ENCODE measurements at regions not wholly inside any gene's neighbourhood (a gene's known extent, or its start where the extent isn't known, plus 50 kb on each side); places are given as distances from the start of the nearest gene placed in this dataset.

- Mint-ChIP-seq H3K27me3 (ENCODE audit: low read depth) (peaks cover 26% of the 10 kb centered on the region), H3K9me3 (no peaks in the 10 kb centered on the region), H3K27ac (no peak overlapping the region), H3K36me3 (no peaks in the 10 kb centered on the region), H3K4me1 (no peaks in the 10 kb centered on the region), H3K4me3 (no peak overlapping the region)
- no peak for DNase-seq (ENCODE audit: low spot score in 2 of 2, unreplicated experiment in 2 of 2)
- no peak for TF ChIP-seq CTCF (IDR thresholded peaks at IDR 0.05; ENCODE audit: unreplicated experiment)
Observed at GRCh38 chr5:66498791-66499207, 97.4 kb upstream of the MAST4 start.

GRCh38 chr5:66503203-66503789 lies 92.9 kb upstream of the MAST4 start:
- H3K4me3 Mint-ChIP-seq, result no peak overlapping the region
- H3K4me1 Mint-ChIP-seq, result no peaks in the 10 kb centered on the region
- no peaks in the 10 kb centered on the region for H3K36me3 Mint-ChIP-seq
- TF ChIP-seq CTCF (IDR thresholded peaks at IDR 0.05; ENCODE audit: unreplicated experiment), result no peak
- no peak overlapping the region for H3K27ac Mint-ChIP-seq
- no peaks in the 10 kb centered on the region for H3K9me3 Mint-ChIP-seq
- DNase-seq (ENCODE audit: low spot score in 2 of 2, unreplicated experiment in 2 of 2), result no peak
- H3K27me3 Mint-ChIP-seq (ENCODE audit: low read depth), result no peaks in the 10 kb centered on the region

- H3K27me3 Mint-ChIP-seq (ENCODE audit: low read depth), result peaks cover 3% of the 10 kb centered on the region
- H3K9me3 Mint-ChIP-seq, result peaks cover 4% of the 10 kb centered on the region
Observed at GRCh38 chr5:66507106-66507505, 89.1 kb upstream of the MAST4 start.

GRCh38 chr5:66511491-66511890 lies 84.7 kb upstream of the MAST4 start:
- Mint-ChIP-seq H3K4me1 (peaks cover 3% of the 10 kb centered on the region), H3K4me3 (no peak overlapping the region), H3K27ac (no peak overlapping the region), H3K9me3 (peaks cover 7% of the 10 kb centered on the region), H3K27me3 (ENCODE audit: low read depth) (peaks cover 3% of the 10 kb centered on the region), H3K36me3 (no peaks in the 10 kb centered on the region)
- no peak for DNase-seq (ENCODE audit: low spot score in 2 of 2, unreplicated experiment in 2 of 2)
- TF ChIP-seq CTCF (IDR thresholded peaks at IDR 0.05; ENCODE audit: unreplicated experiment), result no peak

More at GRCh38 chr5:66507106-66507505, 89.1 kb upstream of the MAST4 start:
- TF ChIP-seq CTCF (IDR thresholded peaks at IDR 0.05; ENCODE audit: unreplicated experiment), result no peak
- Mint-ChIP-seq H3K36me3 (no peaks in the 10 kb centered on the region), H3K27ac (no peak overlapping the region), H3K4me1 (no peaks in the 10 kb centered on the region), H3K4me3 (no peak overlapping the region)
- DNase-seq (ENCODE audit: low spot score in 2 of 2, unreplicated experiment in 2 of 2), result no peak

GRCh38 chr5:66513130-66513529 lies 83.1 kb upstream of the MAST4 start:
- no peak for DNase-seq (ENCODE audit: low spot score in 2 of 2, unreplicated experiment in 2 of 2)
- Mint-ChIP-seq H3K36me3 (no peaks in the 10 kb centered on the region), H3K9me3 (peaks cover 7% of the 10 kb centered on the region), H3K27ac (no peak overlapping the region), H3K4me1 (peaks cover 12% of the 10 kb centered on the region), H3K27me3 (ENCODE audit: low read depth) (peaks cover 3% of the 10 kb centered on the region), H3K4me3 (no peak overlapping the region)
- TF ChIP-seq CTCF (IDR thresholded peaks at IDR 0.05; ENCODE audit: unreplicated experiment), result no peak

- Mint-ChIP-seq H3K27me3 (ENCODE audit: low read depth) (no peaks in the 10 kb centered on the region), H3K4me3 (no peak overlapping the region), H3K4me1 (peaks cover 23% of the 10 kb centered on the region), H3K9me3 (peaks cover 7% of the 10 kb centered on the region), H3K36me3 (no peaks in the 10 kb centered on the region), H3K27ac (peak overlapping the region; percentile 24)
- TF ChIP-seq CTCF (IDR thresholded peaks at IDR 0.05; ENCODE audit: unreplicated experiment), result no peak
- no peak for DNase-seq (ENCODE audit: low spot score in 2 of 2, unreplicated experiment in 2 of 2)
Observed at GRCh38 chr5:66515209-66515608, 81.0 kb upstream of the MAST4 start.

Measured in mesothelial cell of epicardium (in vitro differentiated cells).